Trophoblast cell (in vitro differentiated cells and primary cell): ENCODE measurements at regions not wholly inside any gene's neighbourhood (a gene's known extent, or its start where the extent isn't known, plus 50 kb on each side); places are given as distances from the start of the nearest gene placed in this dataset.

ENCODE experiments used
- DNase-seq, 2 donors: peaks; one replicate each; pipeline ENCODE4 v3.0.0-alpha.2; 2016
- H2AFZ ChIP-seq: 2 replicates; pipeline ENCODE4 v1.6.1; 2013; ENCODE audit warnings: low read length, moderate library complexity, mild to moderate bottlenecking; ENCODE audit not compliant: insufficient read depth, poor library complexity
- H2AK5ac ChIP-seq: 2 replicates; pipeline ENCODE4 v1.6.1; 2013; ENCODE audit warnings: mild to moderate bottlenecking, low read length
- H2BK120ac ChIP-seq: 2 replicates; pipeline ENCODE4 v1.6.1; 2013; ENCODE audit warnings: low read length, mild to moderate bottlenecking, moderate library complexity; ENCODE audit not compliant: insufficient read depth, poor library complexity
- H2BK12ac ChIP-seq: 2 replicates; pipeline ENCODE4 v1.6.1; 2013; ENCODE audit warnings: mild to moderate bottlenecking, low read length, moderate library complexity
- H2BK5ac ChIP-seq: 2 replicates; pipeline ENCODE4 v1.6.1; 2013; ENCODE audit warnings: low read length, low read depth, moderate library complexity, mild to moderate bottlenecking; ENCODE audit not compliant: poor library complexity
- H3K14ac ChIP-seq: 2 replicates; pipeline ENCODE4 v1.6.1; 2013; ENCODE audit warnings: mild to moderate bottlenecking, low read length
- H3K18ac ChIP-seq: 2 replicates; pipeline ENCODE4 v1.6.1; 2013; ENCODE audit warnings: mild to moderate bottlenecking, low read length
- H3K23ac ChIP-seq: 2 replicates; pipeline ENCODE4 v1.6.1; 2013; ENCODE audit warnings: low read length
- H3K27ac ChIP-seq: 2 replicates; pipeline ENCODE4 v1.5.1; 2013; ENCODE audit warnings: low read depth, mild to moderate bottlenecking, inconsistent platforms, low read length, moderate library complexity
- H3K27me3 ChIP-seq: 2 replicates; pipeline ENCODE4 v1.6.1; 2013; ENCODE audit warnings: inconsistent platforms, mild to moderate bottlenecking, low read length, moderate library complexity; ENCODE audit not compliant: insufficient read depth
- H3K36me3 ChIP-seq, 2 experiments: 1 replicate in 1 of 2; 2 replicates in 1 of 2; pipeline ENCODE4 v1.6.1; 2013; ENCODE audit warnings: low read length in 2 of 2, mild to moderate bottlenecking in 2 of 2, moderate library complexity in 1 of 2; ENCODE audit not compliant: insufficient read depth in 2 of 2, control insufficient read depth in 1 of 2
- H3K4ac ChIP-seq: 2 replicates; pipeline ENCODE4 v1.6.1; 2013; ENCODE audit warnings: low read depth, mild to moderate bottlenecking, low read length, moderate library complexity
- H3K4me1 ChIP-seq, 2 experiments: 1 replicate in 1 of 2; 2 replicates in 1 of 2; pipeline ENCODE4 v1.6.1; 2013; ENCODE audit warnings: low read length in 2 of 2, mild to moderate bottlenecking in 2 of 2, moderate library complexity in 1 of 2; ENCODE audit not compliant: insufficient read depth in 2 of 2, control insufficient read depth in 1 of 2
- H3K4me2 ChIP-seq: 2 replicates; pipeline ENCODE4 v1.6.1; 2013; ENCODE audit warnings: inconsistent platforms, mild to moderate bottlenecking, low read length, moderate library complexity
- H3K4me3 ChIP-seq: 2 replicates; pipeline ENCODE4 v1.5.1; 2013; ENCODE audit warnings: mild to moderate bottlenecking, low read depth, low read length, inconsistent platforms
- H3K79me1 ChIP-seq: one replicate; pipeline ENCODE4 v1.6.1; 2013; ENCODE audit warnings: low read length
- H3K79me2 ChIP-seq: 2 replicates; pipeline ENCODE4 v1.6.1; 2013; ENCODE audit warnings: low read length, mild to moderate bottlenecking; ENCODE audit not compliant: control insufficient read depth, insufficient read depth, poor library complexity
- H3K9ac ChIP-seq: 2 replicates; pipeline ENCODE4 v1.6.1; 2013; ENCODE audit warnings: mild to moderate bottlenecking, low read length
- H3K9me3 ChIP-seq: 2 replicates; pipeline ENCODE4 v1.6.1; 2013; ENCODE audit warnings: low read depth, mild to moderate bottlenecking, control low read depth, inconsistent platforms, low read length; ENCODE audit not compliant: insufficient read depth
- H4K12ac ChIP-seq: 2 replicates; pipeline ENCODE4 v1.6.1; 2013; ENCODE audit warnings: low read depth, mild to moderate bottlenecking, low read length, moderate library complexity
- H4K8ac ChIP-seq: 2 replicates; pipeline ENCODE4 v1.6.1; 2013; ENCODE audit warnings: low read depth, mild to moderate bottlenecking, low read length, moderate library complexity
- H4K91ac ChIP-seq: one replicate; pipeline ENCODE4 v1.6.1; 2013; ENCODE audit warnings: low read depth, mild to moderate bottlenecking, low read length, moderate library complexity
- WGBS: extraction: QIAGEN DNeasy Blood & Tissue Kit; methylation state at CpG from one replicate; pipeline ENCODE4 v1.1.7; 2013; ENCODE audit warnings: missing lambda C conversion rate; ENCODE audit not compliant: insufficient read length, insufficient coverage; ENCODE audit errors: extremely low coverage; 5-methylcytosine and 5-hydroxymethylcytosine counted together

DNA sequence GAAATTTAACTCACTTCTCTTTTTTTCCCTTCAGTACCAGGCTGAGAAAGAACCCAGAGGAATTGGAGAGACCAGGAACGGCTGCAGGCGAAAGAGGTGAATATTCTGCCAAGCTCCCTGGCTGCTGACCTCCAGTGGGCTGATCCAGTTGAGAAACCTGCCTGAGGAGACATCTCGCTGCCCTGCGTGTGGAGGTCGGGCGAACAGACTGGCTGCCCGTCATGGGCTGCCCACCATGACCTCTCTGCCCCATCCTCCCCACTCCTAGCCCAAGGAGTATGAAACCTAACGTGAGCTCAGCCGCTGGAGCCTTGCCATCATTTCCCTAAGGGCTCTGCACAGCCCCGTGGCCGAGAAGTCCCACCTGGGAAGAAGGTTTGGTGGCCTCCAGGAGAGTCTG lies 148.8 kb upstream of the SALL3 start:
- no peak overlapping the region for H2AK5ac ChIP-seq
- H3K79me1 ChIP-seq: no peaks in the 10 kb centered on the region
- no peak for DNase-seq
- no peak overlapping the region for H3K23ac ChIP-seq
- H4K12ac ChIP-seq: no peak overlapping the region
- no peaks in the 10 kb centered on the region for H3K27me3 ChIP-seq
- no peak overlapping the region for H3K18ac ChIP-seq
- no CpG with 5 or more reads among the region's 11 CpGs for whole genome bisulfite sequencing
- no peak overlapping the region for H2AFZ ChIP-seq
- no peak overlapping the region for H4K8ac ChIP-seq
- no peak overlapping the region for H3K9ac ChIP-seq
- no peaks in the 10 kb centered on the region for H3K9me3 ChIP-seq
- H2BK5ac ChIP-seq: no peak overlapping the region
- no peak overlapping the region for H4K91ac ChIP-seq
- no peak overlapping the region for H2BK120ac ChIP-seq
- no peak overlapping the region for H3K4ac ChIP-seq
- H3K4me2 ChIP-seq: no peak overlapping the region
- no peak overlapping the region for H3K14ac ChIP-seq
- no peaks in the 10 kb centered on the region for H3K79me2 ChIP-seq
- no peak overlapping the region for H3K27ac ChIP-seq
- H3K4me3 ChIP-seq: no peak overlapping the region
- H2BK12ac ChIP-seq: no peak overlapping the region
- H3K4me1 ChIP-seq: peaks cover 0 to 2% of the 10 kb centered on the region in 2 experiments
- H3K36me3 ChIP-seq: no peaks in the 10 kb centered on the region

DNA sequence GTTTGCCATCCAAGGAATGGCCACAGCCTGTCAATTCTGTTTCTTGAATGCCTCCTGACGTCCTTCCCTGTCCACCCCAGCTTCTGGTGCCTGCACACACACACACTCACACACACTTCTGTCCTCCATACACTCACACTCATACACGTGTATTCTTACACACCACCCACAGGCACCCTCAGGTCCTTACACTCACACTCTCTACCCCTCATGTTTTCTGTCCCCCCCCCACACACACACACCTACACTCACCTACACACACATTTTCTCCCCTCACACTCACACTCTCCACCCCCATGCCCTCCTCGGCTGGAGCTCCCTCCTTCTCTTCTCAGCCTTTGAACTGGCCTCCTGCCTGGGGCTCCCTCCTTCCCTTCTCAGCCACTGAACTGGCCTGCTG lies 148.0 kb upstream of the SALL3 start:
- H3K14ac ChIP-seq: no peak overlapping the region
- no peaks in the 10 kb centered on the region for H3K79me1 ChIP-seq
- H3K4me1 ChIP-seq: peaks cover 0 to 2% of the 10 kb centered on the region in 2 experiments
- no peak overlapping the region for H3K18ac ChIP-seq
- H3K36me3 ChIP-seq: no peaks in the 10 kb centered on the region
- DNase-seq: no peak
- H3K27ac ChIP-seq: no peak overlapping the region
- no peak overlapping the region for H2AK5ac ChIP-seq
- no peak overlapping the region for H2BK5ac ChIP-seq
- no peak overlapping the region for H3K4ac ChIP-seq
- H3K4me3 ChIP-seq: no peak overlapping the region
- no CpG with 5 or more reads among the region's 3 CpGs for WGBS
- H3K23ac ChIP-seq: no peak overlapping the region
- H2AFZ ChIP-seq: no peak overlapping the region
- H3K79me2 ChIP-seq: no peaks in the 10 kb centered on the region
- no peaks in the 10 kb centered on the region for H3K9me3 ChIP-seq
- no peak overlapping the region for H4K12ac ChIP-seq
- H2BK12ac ChIP-seq: no peak overlapping the region
- H4K8ac ChIP-seq: no peak overlapping the region
- H3K27me3 ChIP-seq: no peaks in the 10 kb centered on the region
- H3K9ac ChIP-seq: no peak overlapping the region
- no peak overlapping the region for H2BK120ac ChIP-seq
- no peak overlapping the region for H3K4me2 ChIP-seq
- H4K91ac ChIP-seq: no peak overlapping the region

DNA sequence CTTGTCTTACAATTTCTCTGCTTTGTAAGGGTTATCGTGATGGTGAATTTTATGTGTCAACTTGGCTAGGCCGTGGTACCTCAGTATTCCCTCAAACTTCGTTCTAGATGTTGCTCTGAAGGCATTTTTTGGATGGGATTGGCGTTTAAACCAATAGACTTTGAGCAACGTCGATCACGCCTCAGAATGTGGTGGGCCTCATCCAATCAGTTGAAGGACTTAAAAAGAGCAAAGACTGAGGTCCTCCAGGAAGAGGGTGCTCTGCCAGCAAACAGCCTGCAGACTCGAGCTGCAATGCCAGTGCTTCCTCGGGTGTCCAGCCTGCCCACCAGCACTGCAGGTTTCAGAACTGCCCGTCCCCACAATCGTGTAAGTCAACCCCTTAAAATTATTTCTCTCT lies 145.8 kb upstream of the SALL3 start:
- Histone ChIP-seq H3K27ac (no peak overlapping the region), H3K4me1 (peaks cover 0 to 2% of the 10 kb centered on the region in 2 experiments), H2AK5ac (no peak overlapping the region), H3K18ac (no peak overlapping the region), H3K4ac (no peak overlapping the region), H2BK5ac (no peak overlapping the region), H4K12ac (no peak overlapping the region), H2BK12ac (no peak overlapping the region), H3K14ac (no peak overlapping the region), H3K9me3 (peaks cover 2% of the 10 kb centered on the region), H3K4me2 (no peak overlapping the region), H2BK120ac (no peak overlapping the region), H2AFZ (no peak overlapping the region), H3K9ac (no peak overlapping the region), H3K79me1 (no peaks in the 10 kb centered on the region), H3K79me2 (no peaks in the 10 kb centered on the region), H4K91ac (no peak overlapping the region), H4K8ac (no peak overlapping the region), H3K23ac (no peak overlapping the region), H3K4me3 (no peak overlapping the region), H3K27me3 (no peaks in the 10 kb centered on the region), H3K36me3 (no peaks in the 10 kb centered on the region)
- no CpG with 5 or more reads among the region's 11 CpGs for WGBS
- DNase-seq: no peak

DNA sequence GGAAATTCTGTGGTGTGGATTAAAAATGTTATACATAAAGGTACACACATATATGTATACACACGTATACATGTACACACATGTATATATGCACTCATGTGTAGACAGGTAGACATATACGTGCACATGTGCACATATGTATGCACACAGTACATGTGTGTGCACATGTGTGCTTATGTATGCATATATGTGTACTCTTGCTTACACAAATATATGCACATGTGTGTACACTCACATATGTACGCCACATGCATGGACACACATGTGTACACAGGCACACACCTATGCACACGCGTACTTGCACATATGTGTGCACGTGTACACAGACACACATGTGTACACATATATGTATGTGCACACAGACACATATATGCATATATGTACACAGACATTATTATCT lies 142.8 kb upstream of the SALL3 start:
- Histone ChIP-seq H3K4me3 (no peak overlapping the region), H2BK12ac (no peak overlapping the region), H2AK5ac (no peak overlapping the region), H2AFZ (no peak overlapping the region), H3K4ac (no peak overlapping the region), H3K27ac (no peak overlapping the region), H3K14ac (no peak overlapping the region), H2BK120ac (no peak overlapping the region), H3K27me3 (no peaks in the 10 kb centered on the region), H3K18ac (no peak overlapping the region), H3K79me2 (no peaks in the 10 kb centered on the region), H4K12ac (no peak overlapping the region), H4K91ac (no peak overlapping the region), H4K8ac (no peak overlapping the region), H3K4me1 (peaks cover 0 to 2% of the 10 kb centered on the region in 2 experiments), H3K4me2 (no peak overlapping the region), H3K9me3 (peaks cover 2% of the 10 kb centered on the region), H3K36me3 (no peaks in the 10 kb centered on the region), H3K23ac (no peak overlapping the region), H3K79me1 (no peaks in the 10 kb centered on the region), H2BK5ac (no peak overlapping the region), H3K9ac (no peak overlapping the region)
- WGBS: no CpG with 5 or more reads among the region's 6 CpGs
- DNase-seq: no peak
